ENCODE measurements at regions not wholly inside any gene's neighbourhood (a gene's known extent, or its start where the extent isn't known, plus 50 kb on each side); places are given as distances from the start of the nearest gene placed in this dataset.

DNA sequence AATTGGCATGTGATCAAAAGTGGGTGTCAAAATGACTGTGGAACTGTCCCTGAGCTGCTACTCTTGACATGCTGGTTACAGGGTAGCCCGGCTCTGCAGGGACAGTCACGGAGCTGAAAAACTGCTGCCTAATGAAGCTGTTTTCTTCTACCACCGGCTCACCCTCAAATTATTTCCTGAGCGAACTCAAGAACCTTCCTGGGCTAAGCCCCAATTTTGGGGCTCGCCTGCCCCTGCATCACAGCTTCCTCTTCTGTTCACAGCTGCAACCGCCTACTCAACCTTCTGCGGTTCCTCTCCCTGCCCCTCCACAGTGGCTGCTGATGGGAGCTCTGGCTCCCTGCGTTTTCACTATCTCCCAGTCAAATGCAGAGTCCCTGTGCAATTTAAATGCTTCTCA lies 110.8 kb upstream of the MLN start:
- Histone ChIP-seq H3K4me3 (ENCODE audit: low read depth, low read length) (no peak overlapping the region), H3K27me3 (ENCODE audit: control insufficient read depth, insufficient read depth, low read length) (peaks cover 4% of the 10 kb centered on the region)
- TF ChIP-seq, protein P1, sequence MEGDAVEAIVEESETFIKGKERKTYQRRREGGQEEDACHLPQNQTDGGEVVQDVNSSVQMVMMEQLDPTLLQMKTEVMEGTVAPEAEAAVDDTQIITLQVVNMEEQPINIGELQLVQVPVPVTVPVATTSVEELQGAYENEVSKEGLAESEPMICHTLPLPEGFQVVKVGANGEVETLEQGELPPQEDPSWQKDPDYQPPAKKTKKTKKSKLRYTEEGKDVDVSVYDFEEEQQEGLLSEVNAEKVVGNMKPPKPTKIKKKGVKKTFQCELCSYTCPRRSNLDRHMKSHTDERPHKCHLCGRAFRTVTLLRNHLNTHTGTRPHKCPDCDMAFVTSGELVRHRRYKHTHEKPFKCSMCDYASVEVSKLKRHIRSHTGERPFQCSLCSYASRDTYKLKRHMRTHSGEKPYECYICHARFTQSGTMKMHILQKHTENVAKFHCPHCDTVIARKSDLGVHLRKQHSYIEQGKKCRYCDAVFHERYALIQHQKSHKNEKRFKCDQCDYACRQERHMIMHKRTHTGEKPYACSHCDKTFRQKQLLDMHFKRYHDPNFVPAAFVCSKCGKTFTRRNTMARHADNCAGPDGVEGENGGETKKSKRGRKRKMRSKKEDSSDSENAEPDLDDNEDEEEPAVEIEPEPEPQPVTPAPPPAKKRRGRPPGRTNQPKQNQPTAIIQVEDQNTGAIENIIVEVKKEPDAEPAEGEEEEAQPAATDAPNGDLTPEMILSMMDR (IDR thresholded peaks at IDR 0.05; ENCODE audit: insufficient read depth, low read length, poor library complexity, severe bottlenecking) = no peak

DNA sequence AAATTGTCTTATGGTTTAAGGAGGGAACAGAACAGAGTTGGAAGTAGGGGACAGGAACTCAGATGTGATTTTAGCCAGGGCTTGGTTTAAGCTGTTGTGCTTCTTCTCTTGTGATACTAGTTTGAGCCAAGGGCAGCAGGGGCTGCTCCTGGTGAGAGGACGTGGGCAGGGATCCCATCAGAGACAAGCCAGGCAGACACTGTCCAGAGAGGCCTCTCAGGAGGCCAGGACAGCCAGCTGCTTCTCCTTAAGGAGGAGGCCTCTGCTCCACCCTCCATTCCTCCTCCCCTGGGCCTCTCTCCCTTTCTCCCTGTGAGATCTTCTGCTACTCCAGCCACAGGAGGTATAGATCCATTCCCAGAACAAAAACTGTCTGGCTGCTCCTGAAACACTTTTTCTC lies 108.4 kb upstream of the MLN start:
- Histone ChIP-seq H3K36me3 (ENCODE audit: control insufficient read depth, insufficient read depth, low read length) (no peaks in the 10 kb centered on the region), H3K4me3 (ENCODE audit: low read depth, low read length) (no peak overlapping the region), H3K27me3 (ENCODE audit: control insufficient read depth, insufficient read depth, low read length) (peaks cover 4% of the 10 kb centered on the region)
- TF ChIP-seq, protein P1 (IDR thresholded peaks at IDR 0.05; ENCODE audit: insufficient read depth, low read length, poor library complexity, severe bottlenecking) = no peak
- no peak for DNase-seq (ENCODE audit: low read depth)

More for the DNA sequence above, 110.8 kb upstream of the MLN start:
- no peak for DNase-seq (ENCODE audit: low read depth)
- H3K36me3 ChIP-seq (ENCODE audit: control insufficient read depth, insufficient read depth, low read length) = no peaks in the 10 kb centered on the region

DNA sequence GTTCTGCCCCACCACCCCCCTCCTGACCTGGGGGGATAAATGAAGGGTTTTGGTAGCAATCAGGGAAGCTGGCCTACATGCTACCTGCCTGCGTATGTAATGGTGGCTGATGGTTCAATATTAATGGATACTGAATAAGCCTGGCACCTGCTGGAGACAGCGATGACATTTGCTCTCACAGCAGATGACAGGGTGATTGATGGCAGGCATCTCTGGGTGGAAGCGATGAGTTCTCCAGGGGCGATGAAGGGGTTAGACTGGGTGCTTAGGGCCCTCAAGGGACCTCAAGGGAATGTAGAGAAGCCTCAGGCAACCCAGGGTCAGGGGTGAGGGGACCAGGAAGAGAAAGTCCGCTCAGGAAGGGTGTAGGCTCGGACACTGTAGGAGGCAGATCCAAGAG lies 107.7 kb upstream of the MLN start:
- H3K27me3 ChIP-seq (ENCODE audit: control insufficient read depth, insufficient read depth, low read length) = peaks cover 4% of the 10 kb centered on the region
- TF ChIP-seq, protein P1 (IDR thresholded peaks at IDR 0.05; ENCODE audit: insufficient read depth, low read length, poor library complexity, severe bottlenecking) = no peak
- H3K4me3 ChIP-seq (ENCODE audit: low read depth, low read length) = no peak overlapping the region
- no peak for DNase-seq (ENCODE audit: low read depth)
- H3K36me3 ChIP-seq (ENCODE audit: control insufficient read depth, insufficient read depth, low read length) = no peaks in the 10 kb centered on the region

DNA sequence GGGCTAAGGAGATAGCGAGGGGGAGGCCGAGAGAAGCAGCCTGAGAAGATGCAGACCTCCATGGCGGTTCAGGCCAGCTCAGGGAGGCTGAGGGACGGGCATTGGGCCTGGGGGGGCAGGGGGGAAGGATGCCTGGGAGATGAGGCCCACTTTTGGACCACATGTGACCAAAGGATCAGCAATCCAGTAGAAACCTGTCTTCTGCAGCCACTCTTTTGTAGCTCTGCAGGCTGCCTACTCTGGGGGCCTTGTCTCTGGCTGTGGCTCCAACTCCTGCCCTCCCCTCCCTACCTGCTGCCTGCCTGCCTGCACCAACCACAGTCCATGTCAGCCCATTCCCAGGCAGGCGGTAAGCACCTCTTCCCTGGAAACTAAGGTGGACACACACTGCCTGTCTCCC lies 106.8 kb upstream of the MLN start:
- Histone ChIP-seq H3K4me3 (ENCODE audit: low read depth, low read length) (no peak overlapping the region), H3K27me3 (ENCODE audit: control insufficient read depth, insufficient read depth, low read length) (peaks cover 4% of the 10 kb centered on the region), H3K36me3 (ENCODE audit: control insufficient read depth, insufficient read depth, low read length) (no peaks in the 10 kb centered on the region)
- TF ChIP-seq, protein P1 (IDR thresholded peaks at IDR 0.05; ENCODE audit: insufficient read depth, low read length, poor library complexity, severe bottlenecking) = no peak
- no peak for DNase-seq (ENCODE audit: low read depth)

DNA sequence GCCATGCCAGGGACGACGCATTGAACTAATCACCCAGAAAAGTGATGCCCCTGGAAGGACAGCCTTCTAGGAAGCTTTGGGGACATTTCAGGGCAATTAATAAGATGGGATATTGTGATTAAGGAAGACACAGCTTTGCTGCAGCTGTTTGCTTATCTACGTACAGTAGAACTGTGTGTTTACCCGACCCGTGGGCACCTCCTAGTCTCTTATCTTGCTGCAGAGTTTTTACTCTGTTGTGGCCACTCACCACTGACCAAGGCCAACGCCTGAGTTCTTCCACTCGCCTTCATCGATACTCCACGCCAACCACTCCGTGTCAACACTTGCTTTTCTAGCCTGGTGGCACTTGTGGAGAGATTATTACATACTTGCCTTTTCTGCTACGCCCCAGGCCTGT lies 105.9 kb upstream of the MLN start:
- TF ChIP-seq, protein P1 (IDR thresholded peaks at IDR 0.05; ENCODE audit: insufficient read depth, low read length, poor library complexity, severe bottlenecking) = no peak
- no peak for DNase-seq (ENCODE audit: low read depth)
- no peak overlapping the region for H3K4me3 ChIP-seq (ENCODE audit: low read depth, low read length)
- no peaks in the 10 kb centered on the region for H3K36me3 ChIP-seq (ENCODE audit: control insufficient read depth, insufficient read depth, low read length)
- H3K27me3 ChIP-seq (ENCODE audit: control insufficient read depth, insufficient read depth, low read length) = peaks cover 2% of the 10 kb centered on the region

DNA sequence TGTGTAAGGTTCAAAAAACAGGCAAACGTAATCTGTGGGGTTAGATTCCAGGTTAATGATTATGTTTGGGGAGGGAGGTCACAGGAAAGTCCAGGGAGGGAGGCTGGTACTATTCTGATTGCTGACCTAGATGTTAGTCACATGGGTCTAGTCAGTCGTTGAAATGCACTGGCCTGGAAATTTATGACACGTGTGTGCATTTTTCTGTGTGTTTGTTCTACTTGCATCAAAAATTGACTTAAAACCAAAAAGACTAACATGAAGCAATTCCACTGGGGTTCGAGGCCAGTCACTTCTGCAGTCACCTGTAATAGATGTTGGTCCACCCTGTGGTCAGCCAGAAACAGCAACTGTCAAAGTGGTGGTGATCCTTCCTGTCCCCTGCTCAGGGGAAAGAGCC lies 104.2 kb upstream of the MLN start:
- DNase-seq (ENCODE audit: low read depth) = no peak
- H3K4me3 ChIP-seq (ENCODE audit: low read depth, low read length) = no peak overlapping the region
- TF ChIP-seq, protein P1 (IDR thresholded peaks at IDR 0.05; ENCODE audit: insufficient read depth, low read length, poor library complexity, severe bottlenecking) = no peak
- peaks cover 6% of the 10 kb centered on the region for H3K27me3 ChIP-seq (ENCODE audit: control insufficient read depth, insufficient read depth, low read length)
- H3K36me3 ChIP-seq (ENCODE audit: control insufficient read depth, insufficient read depth, low read length) = no peaks in the 10 kb centered on the region

Data from kidney epithelial cell (primary cell).